GM21526 (cell line): ENCODE measurements at regions not wholly inside any gene's neighbourhood (a gene's known extent, or its start where the extent isn't known, plus 50 kb on each side); places are given as distances from the start of the nearest gene placed in this dataset.

Experiments
- ATAC-seq: cut with Tn5 transposase; IDR thresholded peaks from one replicate; pipeline ENCODE4 v1.9.1; 2021; ENCODE audit warnings: moderate library complexity; ENCODE audit not compliant: unreplicated experiment, low FRiP score

GRCh38 chr12:13695781-13696180, 285.6 kb downstream of the GRIN2B start:
- ATAC-seq, result no peak

DNA sequence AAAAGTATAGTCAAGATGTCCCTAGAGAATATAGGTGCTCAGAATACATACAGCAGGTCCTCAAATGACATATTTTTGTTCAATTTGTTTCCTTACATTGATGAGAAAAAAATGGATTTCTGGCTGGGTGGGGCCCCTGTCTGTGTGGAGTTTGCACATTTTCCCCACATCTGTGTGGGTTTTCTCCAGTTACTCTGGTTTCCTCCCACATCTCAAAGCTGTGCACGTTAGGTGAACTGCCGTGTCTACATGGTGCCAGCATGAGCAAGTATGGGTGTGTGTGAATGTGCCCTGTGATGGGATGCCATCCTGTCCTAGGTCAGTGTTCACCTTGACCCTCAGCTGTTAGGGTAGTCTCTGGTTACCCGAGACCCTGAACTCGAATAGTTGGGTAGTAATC, 289.1 kb downstream of the GRIN2B start:
- ATAC-seq, result no peak

DNA sequence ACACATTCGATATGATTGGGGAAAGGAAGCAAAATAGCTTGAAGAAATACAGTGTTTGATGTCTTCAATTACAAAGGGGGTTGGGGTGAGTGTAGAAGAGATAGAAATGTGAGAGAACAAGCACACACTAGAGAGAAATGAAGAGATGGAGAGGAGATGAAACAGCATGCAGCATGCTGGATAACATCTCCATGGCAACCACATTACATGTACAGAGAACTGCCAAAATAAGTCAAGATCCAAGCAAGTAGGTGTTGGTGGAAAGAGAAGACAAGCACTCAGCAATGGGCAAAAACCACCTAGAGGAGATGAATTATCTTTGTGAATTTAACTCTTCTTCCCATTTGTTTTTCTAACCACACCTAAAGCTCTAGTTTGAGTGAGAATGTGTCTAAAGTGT, 289.8 kb downstream of the GRIN2B start:
- no peak for ATAC-seq

- no peak for ATAC-seq
These were observed 293.8 kb downstream of the GRIN2B start for GRCh38 chr12:13687633-13688032.

DNA sequence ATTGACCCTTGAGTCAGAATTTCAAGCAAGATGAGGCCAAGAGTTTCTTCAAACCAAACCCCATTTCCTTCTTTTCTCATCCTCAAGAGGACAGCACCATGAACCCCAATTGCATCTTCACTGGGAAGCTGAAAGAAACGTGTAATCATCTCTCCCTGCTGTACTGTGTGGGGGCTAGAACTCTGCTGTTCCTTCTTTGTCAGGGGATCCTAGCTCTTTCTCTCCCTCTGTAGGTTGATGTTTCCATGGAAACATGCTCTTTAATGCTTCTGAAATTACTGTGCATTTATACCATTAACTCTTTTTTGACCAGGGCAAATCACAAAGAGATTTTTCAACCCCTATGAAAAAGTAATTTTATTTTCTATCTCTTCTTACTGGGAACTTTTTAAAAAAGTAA, 295.1 kb downstream of the GRIN2B start:
- no peak for ATAC-seq

DNA sequence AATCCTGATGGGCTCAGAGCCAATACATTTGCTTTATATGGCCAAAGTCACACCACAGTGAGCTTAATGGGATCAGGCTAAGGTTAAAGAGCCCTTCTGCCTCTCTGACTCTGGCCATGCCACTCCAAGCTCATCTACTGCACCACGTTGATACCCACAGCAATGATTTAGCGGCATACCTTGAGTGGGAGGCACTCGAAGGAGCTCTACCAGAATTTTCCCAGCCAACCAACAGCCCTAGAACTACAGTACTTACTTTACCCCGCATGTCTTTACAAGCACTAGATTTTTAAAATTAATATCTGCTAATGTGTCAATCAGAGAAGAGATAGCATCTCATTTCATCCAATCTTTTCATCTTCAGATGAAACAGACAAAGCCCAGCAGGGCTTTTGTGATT, 300.5 kb downstream of the GRIN2B start:
- ATAC-seq, result no peak

GRCh38 chr12:13676880-13677279, 304.5 kb downstream of the GRIN2B start:
- no peak for ATAC-seq

DNA sequence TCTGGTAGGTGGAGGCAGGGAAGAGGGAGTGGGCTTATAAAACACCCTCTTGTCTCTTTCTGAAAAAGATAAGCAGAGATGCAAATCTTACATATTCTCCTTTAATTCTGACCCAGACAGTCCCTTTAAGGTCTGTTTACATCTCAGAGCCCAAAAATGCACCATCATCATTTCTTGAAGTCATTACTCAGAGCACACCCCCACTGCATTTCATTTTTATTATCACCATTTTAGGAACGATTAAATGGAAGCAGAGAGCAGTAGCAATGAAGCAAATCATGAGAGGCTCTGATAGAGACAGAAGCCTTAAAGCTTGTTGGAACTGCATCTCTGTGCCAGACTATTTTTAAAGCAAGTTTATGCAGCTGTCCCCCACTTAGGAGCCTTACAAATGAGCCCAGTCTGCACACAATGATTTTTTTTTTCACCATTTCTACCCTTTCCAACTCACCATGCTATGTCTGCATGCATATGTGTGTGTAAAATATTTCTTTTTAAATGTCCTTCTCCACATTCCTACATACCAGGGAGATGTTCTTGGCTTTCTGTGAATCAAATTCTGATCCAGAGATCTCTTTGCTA, 311.0 kb downstream of the GRIN2B start:
- no peak for ATAC-seq

DNA sequence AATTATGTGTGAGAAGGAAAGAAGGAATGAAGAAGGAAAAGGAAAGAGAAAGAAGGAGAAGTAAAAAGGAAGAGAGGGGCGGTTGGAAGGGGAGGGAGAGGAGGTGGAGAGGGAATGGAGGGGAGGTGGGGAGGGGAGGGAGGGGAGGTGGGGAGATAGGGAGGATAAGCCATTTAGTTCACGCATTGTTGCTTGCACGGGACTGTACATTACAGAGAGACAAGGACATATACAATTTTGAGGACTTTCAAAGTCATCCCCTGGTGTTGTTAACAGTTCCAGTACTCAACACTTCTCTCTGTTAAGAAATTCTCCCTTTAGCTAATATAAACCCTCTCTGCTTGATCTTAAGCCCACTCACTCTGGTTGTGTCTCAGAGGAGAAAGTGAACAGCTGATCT, 312.5 kb downstream of the GRIN2B start:
- ATAC-seq, result no peak

GRCh38 chr12:13666806-13667205, 314.6 kb downstream of the GRIN2B start:
- no peak for ATAC-seq

DNA sequence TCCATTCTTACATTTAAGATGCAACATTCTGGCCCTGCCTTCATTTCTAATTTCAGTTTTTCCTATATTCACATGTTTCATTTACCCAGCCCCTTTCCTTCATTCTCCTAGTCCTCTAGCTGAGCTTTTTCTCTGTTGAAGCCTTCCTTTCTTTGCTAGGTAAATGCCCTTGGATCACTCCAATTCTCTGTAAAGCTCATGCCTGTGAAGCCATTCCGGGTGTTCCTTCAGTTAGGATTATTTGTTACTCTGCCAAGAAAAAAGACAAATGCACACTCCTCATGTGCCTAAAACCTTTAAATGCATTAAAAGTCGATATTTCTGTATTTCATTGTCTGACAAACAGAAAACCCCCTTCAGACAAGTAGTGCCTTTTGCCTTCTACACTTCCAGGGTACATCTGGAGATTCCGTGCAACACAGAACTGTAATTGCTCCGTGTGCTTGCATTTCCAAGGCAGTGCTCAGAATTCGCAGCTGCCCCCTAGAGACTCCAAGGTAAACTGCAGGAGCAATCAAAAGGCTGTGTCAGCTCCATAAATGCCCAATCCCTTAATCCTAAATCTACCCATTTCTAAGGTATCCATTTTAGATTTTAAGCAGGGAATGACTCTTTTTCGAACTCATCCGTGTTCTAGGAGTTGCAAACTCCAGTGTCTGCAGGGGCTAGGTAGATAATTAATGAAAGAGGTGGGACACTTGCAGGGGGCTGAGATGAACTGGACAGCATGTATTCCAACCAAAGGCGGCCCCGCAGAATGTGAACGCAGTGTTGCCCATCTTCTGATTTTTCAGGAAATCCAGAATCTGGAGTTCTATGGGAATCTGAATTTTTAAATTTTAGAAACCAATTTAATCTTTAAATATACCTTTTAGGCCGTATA, 320.2 kb downstream of the GRIN2B start:
- ATAC-seq, result peak; percentile 71

- ATAC-seq, result no peak
These were observed 326.9 kb downstream of the GRIN2B start for GRCh38 chr12:13654456-13654855.

DNA sequence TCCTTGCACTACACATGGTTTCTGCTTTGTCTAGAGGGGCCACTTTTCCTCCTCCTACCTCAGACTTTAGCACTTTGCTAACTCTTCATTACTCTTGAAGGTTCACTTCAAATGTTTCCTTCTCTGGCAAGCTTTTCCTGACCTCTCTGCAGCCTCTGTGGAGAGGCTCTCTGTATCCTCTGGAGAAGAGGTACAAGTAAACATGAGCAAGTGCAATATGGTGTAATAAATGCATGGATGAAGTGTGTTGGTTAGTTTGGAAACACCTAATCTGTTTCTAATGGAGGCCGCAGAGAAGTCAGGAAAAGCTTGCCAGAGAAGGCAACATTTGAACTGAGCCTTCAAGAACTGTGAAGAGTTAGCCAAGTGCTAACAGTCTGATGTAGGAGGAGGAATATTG, 329.3 kb downstream of the GRIN2B start:
- no peak for ATAC-seq

- no peak for ATAC-seq
These were observed 345.7 kb downstream of the GRIN2B start for GRCh38 chr12:13635709-13636108.

GRCh38 chr12:13631873-13632272, 349.5 kb downstream of the GRIN2B start:
- ATAC-seq, result no peak

GRCh38 chr12:13630354-13630753, 351.0 kb downstream of the GRIN2B start:
- ATAC-seq, result no peak

- no peak for ATAC-seq
These were observed 353.3 kb downstream of the GRIN2B start for GRCh38 chr12:13628067-13628466.

- ATAC-seq, result no peak
These were observed 353.9 kb downstream of the GRIN2B start for GRCh38 chr12:13627536-13627935.

DNA sequence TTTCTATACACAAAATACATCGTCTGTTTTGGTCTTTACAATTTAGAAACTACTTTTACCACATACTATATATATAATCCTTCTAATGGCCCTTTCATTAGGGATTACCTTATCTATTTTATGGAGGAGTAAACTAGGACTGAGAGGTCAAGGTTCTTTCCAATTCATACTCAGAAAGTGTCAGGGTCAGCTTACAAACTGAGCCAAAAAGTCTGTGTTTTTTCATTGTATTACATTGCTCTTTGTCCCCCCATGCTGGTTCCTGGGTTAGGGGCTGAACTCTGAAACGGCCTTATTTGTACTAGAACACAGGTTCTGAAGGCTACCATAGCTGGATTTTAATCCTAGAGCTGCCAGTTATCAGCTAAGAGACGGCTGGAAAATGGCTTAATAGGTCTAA, 368.1 kb downstream of the GRIN2B start:
- ATAC-seq, result no peak

GRCh38 chr12:13609894-13610679, 371.3 kb downstream of the GRIN2B start:
- no peak for ATAC-seq

DNA sequence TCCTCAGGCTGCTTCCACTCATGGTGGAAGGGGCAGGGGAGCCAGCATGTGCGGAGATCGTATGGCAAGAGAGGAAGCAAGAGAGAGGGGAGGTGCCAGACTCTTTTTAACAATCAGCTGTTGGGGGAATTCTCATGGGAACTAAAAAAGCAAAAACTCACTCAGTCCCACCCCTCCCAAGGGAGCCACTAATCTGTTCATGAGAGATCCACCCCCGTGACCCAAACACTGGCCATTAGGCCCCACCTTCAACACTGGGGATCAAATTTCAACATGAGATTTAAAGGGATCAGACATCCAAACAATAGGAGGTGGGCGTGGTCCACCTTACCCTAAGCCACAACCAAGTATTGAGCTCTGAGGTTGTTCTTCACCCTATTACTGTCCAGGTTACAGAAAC, 375.1 kb downstream of the GRIN2B start:
- ATAC-seq, result no peak
